Mesenteric fat pad (tissue), 1 donor: ENCODE measurements at regions not wholly inside any gene's neighbourhood (a gene's known extent, or its start where the extent isn't known, plus 50 kb on each side); places are given as distances from the start of the nearest gene placed in this dataset.

Source experiments
- DNase-seq: peaks from one replicate; pipeline ENCODE4 v3.0.0-alpha.2; 2020; ENCODE audit warnings: low spot score
- donor health status: DM: yes; HTN: yes; CAD: no.

- no peak for DNase-seq
These were observed 170.7 kb downstream of the CTTN start for GRCh38 chr11:70568814-70569617.

DNA sequence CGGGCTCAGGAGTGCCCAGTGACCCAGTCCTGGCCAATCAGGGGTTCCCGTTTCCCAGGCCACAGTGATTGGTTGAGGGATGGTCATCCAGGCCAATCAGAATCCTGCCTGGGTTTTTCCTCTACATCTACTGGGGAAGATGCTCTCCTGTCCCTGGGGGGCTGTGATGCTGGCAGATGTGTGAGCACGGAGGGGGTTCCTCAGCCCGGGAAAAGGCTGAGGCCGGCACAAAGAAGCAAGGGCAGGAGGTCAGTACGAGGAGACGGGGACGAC lies 171.2 kb downstream of the CTTN start:
- DNase-seq: no peak

GRCh38 chr11:70569996-70570692 lies 171.8 kb downstream of the CTTN start:
- DNase-seq: no peak

DNA sequence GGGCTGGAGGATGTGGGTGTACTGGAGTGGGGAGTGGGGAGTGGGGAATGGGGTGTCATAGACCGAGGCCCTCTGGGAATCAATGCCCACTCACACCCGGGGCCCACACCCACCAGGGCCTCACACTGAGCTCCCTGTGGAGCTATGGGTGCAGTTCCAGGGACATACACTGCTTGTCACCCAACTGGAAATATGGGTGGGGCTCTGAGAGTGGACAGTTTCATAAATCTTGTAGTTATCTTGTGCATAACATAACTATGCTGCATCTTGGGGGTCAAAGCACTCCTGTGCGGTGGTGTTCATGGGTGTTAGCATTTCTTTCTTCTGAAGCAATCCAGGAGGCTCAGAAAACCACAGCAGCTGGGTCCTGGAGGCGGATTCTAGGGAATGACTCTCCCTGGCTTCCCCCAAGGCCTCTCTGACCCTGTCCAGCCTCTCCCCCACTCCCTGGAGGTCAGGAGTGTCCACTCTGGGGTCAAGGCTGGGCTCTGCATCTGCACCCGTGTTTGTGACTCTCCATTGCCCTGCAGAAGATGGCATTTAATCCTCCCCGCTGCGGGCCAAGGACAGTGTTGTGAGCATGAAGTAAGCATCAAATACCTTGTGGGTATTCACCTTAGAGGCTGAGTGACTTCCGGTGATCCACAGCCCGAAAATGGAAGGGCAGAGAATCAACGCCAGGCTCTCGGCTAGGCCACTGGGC lies 172.5 kb downstream of the CTTN start:
- no peak for DNase-seq

- no peak for DNase-seq
These were observed 174.6 kb downstream of the CTTN start for GRCh38 chr11:70572974-70573260.

GRCh38 chr11:70573701-70574151 lies 175.4 kb downstream of the CTTN start:
- no peak for DNase-seq

GRCh38 chr11:70574725-70575347 lies 176.5 kb downstream of the CTTN start:
- peak; percentile 82 for DNase-seq

GRCh38 chr11:70575396-70576060 lies 177.2 kb downstream of the CTTN start:
- DNase-seq: peak; percentile 59

- DNase-seq: peak; percentile 78
These were observed 178.9 kb downstream of the CTTN start for GRCh38 chr11:70577258-70577603.

DNA sequence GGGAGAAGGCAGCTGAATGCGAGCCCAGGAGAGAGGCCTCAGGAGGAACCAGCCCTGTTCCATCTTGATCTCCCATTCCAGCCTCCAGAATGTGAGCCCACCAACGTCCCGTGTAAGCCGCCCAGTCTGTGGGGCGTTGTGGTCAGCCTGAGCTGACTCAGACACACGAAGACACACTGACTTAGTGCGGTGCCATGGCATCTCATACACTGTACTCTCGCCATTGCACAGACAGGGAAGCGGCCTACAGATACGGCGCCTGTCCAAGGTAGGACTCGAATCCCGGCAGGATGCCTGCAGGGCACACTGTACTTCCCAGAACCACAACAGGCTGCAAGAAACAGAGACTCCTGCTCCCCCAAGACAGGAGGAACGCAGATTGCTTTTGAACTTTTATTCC lies 179.6 kb downstream of the CTTN start:
- DNase-seq: no peak

GRCh38 chr11:70578371-70578770 lies 180.0 kb downstream of the CTTN start:
- peak; percentile 69 for DNase-seq

GRCh38 chr11:70578831-70579230 lies 180.5 kb downstream of the CTTN start:
- DNase-seq: peak; percentile 53

- DNase-seq: peak; percentile 49
These were observed 181.1 kb downstream of the CTTN start for GRCh38 chr11:70579316-70579955.

GRCh38 chr11:70580036-70580805 lies 181.9 kb downstream of the CTTN start:
- DNase-seq: peak; percentile 84

- DNase-seq: no peak
These were observed 183.9 kb downstream of the CTTN start for GRCh38 chr11:70581991-70582885.

GRCh38 chr11:70582886-70583641 lies 184.7 kb downstream of the CTTN start:
- no peak for DNase-seq

- no peak for DNase-seq
These were observed 185.5 kb downstream of the CTTN start for GRCh38 chr11:70583781-70584218.

DNA sequence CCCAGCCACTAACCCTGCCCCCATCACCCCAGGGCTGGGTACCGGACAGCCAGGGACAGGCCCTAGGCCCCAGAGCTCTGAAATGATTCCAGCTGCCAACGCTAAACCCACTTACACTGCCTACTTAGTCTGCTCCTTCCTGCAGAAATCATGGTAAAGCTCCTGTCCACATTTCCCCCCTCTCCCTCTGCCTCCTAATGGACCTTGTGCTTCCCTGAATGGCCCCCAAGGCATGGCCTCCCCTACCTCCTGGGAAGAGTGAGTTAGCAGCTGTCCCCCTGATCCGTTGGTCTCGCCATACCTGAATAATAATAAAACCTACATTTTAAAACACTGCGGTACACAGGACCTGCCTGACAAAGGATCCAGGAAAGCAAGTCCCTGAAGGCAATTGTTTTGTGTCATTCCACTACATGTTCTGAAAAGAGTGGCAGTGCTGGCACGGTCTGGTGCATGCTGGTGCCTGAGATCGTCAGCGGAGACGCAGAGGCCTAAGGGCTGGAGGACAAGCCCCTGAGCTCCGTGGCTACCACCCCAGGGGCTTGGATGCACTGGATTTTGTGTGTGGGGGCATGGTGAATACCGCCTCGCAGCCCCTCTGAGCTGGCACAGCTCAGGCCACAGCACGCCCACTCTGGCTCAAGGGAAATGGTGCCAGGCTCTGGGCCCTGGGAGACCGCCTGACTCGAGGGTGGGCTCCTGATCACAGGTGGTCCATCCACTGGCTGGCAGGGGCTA lies 186.3 kb downstream of the CTTN start:
- DNase-seq: no peak
